HG03565 (cell line): ENCODE measurements at regions not wholly inside any gene's neighbourhood (a gene's known extent, or its start where the extent isn't known, plus 50 kb on each side); places are given as distances from the start of the nearest gene placed in this dataset.
"Not testable (repeated sequence)": the region's sequence is repeated elsewhere in the genome, so short reads cannot be mapped to it uniquely, and the experiment has no call there.

Experiments
- ATAC-seq: cut with Tn5 transposase; IDR thresholded peaks from one replicate; pipeline ENCODE4 v1.9.1; 2021; ENCODE audit warnings: mild to moderate bottlenecking, moderate library complexity; ENCODE audit not compliant: unreplicated experiment

DNA sequence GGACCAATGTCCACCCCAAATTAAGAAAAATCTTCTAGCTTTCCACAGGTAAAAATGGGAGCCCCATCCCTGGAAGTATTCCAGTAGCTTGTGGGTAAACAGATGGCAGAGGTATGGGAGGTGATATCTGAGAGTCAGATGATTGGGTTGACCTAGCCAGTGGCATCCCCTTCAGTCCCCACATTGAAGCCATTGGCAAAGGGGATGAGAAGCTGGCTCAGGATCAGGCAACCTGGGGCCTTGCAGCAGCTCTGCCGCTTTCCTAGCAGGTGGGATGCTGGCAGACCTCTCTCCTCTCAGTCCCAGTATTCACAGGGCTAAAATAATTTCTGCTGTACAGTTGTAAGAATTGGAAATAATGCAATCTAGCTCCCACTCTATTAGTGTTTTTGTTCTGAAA is 108.9 kb upstream of the KCNG1 start:
- ATAC-seq: no peak

- ATAC-seq: no peak
Observed at GRCh38 chr20:51129147-51129776, 106.4 kb upstream of the KCNG1 start.

DNA sequence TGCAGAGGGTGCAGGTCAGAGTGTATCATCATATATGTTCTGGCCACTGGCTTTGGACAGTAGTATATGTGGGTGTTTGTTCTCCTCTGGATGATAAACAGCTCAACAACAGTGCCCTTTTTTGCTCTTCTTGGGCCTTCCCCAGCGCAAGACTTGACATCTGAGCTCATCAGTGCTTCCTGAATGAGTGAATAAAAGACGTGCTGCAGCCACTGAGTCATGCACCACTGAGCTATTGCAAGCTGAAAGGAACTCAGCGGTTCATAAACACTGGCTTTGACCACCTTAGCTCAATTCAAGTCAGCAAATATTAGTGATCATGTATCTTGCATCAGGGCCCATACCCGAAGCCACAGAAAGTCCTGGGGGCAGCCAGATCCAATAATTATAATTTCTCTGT is 105.3 kb upstream of the KCNG1 start:
- ATAC-seq: peak; percentile 82

DNA sequence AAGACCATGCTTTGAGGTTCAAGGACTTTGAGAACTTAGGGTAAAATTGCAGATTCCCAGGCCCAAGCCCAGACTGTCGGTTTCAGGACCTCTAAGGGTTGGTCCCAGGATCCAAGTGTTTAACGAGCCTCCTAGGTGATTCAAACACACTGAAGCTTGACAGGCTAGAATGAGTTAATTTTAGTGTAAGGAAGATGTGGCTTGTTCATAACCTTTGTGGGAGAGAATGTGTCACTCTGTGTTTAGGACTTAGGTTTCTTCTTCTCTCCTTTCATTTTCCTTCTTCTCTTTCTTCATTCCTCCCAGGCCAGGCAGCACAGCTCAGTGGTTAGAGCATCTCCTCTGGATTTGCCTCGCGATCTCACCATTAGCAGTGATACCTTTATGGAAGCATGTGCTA is 104.8 kb upstream of the KCNG1 start:
- no peak for ATAC-seq

DNA sequence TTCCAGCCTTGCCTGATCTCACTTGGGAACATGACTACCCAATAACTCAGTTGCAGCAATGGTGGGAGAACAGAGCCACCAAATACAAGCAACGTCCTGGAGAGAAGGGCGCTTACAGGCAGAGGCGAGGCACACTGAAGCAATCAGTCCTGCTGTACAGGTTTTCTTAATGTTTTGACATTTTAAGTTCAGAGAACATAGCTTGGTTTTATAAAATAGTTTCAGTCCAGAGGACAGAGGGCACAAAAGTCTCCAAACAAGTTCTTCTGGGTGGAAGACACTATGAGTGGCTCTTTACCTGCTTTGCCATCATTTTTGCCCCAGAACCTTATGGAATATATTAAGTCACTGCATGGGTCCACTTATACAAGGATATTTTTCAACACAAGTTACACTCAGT is 103.4 kb upstream of the KCNG1 start:
- ATAC-seq: no peak

DNA sequence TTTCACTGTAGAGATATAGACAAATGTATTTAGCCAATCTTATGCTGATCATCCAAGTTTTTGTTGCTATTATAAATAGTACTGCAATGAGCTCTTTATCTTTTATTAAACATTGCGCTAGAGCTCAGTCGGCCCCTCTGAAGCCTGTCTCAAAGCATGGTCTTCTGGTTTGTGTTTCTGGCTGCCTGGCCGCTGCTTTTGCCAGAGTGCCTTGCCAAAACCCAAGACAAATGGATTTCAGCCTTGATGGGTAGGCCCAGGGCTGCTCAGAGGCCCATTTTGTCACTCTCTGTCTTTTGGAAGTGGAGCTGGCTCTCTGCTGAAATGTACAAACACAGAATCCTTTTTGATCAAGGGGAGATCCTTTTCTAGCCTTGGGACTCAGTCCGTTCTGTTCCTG is 102.9 kb upstream of the KCNG1 start:
- no peak for ATAC-seq

DNA sequence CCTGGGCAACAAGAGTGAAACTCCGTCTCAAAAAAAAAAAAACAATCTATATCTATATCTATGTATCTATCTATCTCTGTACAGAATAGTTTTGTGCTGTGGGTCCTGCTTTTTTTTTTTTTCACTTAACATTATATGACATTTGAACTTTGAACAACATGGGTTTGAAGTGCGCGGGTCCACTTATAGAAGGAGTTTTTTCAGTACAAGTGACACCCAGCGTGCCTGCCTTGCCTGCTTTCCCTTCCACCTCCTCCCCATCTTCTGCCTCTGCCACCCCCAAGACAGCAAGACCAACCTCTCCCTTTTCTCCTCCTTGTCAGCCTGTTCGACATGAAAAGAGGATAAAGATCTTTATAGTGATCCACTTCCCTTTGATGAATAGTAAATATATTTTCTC is 102.2 kb upstream of the KCNG1 start:
- ATAC-seq: no peak

GRCh38 chr20:51123887-51124286 is 101.0 kb upstream of the KCNG1 start:
- ATAC-seq: not testable (repeated sequence)

DNA sequence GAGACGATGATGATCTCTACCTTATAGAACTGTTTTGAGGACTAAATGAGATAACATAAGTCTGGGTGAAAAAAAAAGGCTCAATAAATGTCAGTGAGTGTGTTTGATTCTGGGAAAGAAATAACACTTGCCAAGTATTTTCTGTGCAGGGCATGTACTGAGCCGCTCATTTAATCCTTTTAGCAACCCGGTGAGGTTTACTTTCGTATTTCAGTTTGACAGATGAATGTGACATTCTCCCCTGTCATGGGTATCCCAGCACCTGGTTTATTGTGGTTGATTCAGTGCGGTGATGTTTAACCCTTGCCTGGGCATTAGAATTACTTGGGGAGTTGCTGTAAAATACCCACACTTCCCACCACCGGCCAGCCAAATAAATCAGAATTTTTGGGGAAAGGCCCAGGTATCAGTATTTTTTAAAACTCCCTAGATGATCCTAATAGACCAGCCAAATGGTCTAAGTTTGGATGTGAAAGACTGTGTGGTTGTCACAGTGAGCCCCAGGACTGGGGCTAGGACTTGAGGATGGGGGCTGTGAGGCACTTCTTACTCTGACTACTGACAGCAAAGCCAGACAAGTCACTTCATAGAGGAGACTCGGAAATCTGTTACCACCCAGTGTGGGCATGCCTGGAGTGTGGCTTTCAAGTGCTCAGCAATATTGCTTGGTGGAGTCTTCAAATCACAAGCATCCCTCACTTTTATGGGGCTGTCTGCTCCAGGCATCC is 100.2 kb upstream of the KCNG1 start:
- ATAC-seq: no peak

DNA sequence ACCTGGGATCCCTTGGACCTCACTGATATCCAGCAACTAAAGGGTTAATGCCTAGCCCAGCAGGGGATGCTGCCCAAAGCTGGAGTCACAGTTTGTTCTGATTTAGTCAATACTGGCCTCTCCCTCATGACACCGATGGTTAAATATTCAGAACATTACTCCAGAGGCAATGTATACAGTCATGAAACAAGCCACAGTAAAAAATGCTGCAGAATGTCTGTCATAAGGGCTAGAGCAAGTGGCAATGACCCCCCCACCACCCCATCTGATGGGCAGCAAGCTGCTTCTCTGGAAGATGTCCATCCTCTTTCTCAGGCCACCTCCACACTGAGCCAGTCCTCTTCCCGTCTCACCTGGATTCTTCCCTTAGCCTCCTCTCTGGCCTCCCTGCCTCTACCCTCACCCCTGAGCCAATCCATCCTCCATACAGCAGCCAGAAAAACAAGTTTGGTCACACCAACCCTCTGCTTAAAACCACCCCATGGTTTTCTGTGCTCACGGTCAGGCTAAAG is 99.0 kb upstream of the KCNG1 start:
- ATAC-seq: no peak

- no peak for ATAC-seq
Observed at GRCh38 chr20:51121272-51121671, 98.4 kb upstream of the KCNG1 start.

DNA sequence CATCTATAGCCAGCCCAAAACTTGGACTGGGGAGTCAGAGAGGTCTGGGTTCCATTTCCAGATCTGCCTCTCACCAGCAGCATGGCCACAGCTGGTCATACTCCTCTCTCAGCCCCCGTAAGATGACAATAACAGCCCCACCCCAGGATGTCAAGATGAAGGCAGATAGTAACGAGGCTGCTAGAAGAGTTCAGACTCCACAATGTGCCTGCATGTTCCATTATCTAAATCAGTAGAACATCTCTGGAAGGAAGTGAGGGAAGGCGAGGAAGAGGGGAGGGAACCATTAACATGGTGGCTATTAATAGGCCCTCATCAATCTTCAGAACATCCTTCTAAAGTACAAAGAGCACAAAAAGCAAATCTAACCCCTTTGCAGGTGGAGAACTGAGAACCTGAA is 98.0 kb upstream of the KCNG1 start:
- ATAC-seq: no peak

DNA sequence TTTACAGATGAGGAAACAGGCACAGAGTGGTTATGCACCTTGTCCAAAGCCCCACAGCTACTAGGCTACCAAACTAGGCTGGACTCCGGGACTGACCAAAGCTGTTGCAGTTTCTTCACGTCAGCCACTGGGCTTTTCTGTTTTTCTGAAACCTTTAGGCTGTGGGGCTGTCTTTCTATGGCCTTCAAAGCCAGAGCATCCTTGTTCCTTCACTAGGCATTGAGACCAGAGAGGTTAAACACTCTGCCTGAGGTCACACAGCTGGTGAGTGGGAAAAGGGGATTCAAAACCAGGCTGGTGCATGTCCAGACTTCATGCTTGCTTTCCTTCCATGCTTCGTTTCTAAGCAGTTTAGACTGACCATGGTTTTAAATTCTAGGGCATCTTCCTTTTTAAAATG is 97.5 kb upstream of the KCNG1 start:
- no peak for ATAC-seq

GRCh38 chr20:51119914-51120313 is 97.0 kb upstream of the KCNG1 start:
- no peak for ATAC-seq

GRCh38 chr20:51118985-51119527 is 96.1 kb upstream of the KCNG1 start:
- ATAC-seq: no peak

- ATAC-seq: no peak
Observed at GRCh38 chr20:51118216-51118615, 95.3 kb upstream of the KCNG1 start.

DNA sequence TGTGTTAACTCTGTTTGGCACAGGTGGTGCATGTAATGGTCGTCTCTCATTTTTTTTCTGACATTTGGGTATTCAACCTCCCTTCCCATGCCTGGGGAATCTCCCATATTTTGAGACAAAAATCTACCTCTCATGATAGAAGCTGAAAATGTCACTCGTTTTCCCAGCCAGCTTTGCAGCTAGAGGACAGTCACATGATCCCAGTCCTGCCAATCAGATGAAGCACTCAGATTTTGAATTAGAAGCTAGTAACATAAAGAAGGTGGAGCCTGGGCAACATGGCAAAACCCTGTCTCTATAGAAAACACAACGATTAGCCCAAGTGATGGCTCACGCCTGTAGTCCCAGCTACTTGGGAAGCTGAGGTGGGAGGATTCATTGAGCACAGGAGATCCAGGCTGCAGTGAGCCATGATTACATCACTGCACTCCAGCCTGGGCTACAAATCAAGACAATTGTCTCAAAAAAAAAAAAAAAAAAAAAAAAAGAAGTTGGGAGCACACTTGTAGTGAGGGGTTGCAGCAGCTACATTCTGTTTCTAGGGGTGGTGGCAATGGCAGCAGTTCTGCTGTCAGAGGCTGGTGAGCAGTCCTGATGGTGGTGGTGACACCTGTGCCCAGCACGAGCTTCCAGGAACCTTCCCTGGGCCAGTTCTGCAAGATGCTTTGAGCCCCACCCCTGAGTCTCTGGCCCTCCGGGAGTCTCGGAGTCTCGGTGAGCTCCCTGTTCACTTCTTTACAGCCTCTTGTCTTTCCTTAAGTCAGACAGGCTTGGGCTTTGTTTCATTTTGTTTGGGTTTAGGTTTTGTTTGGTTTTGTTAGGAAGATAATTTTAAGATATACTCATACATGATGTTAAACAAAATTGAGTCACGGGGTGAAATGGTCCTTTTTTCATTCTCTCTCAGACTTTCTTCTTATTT is 94.1 kb upstream of the KCNG1 start:
- no peak for ATAC-seq

GRCh38 chr20:51111290-51111689 is 88.4 kb upstream of the KCNG1 start:
- no peak for ATAC-seq

DNA sequence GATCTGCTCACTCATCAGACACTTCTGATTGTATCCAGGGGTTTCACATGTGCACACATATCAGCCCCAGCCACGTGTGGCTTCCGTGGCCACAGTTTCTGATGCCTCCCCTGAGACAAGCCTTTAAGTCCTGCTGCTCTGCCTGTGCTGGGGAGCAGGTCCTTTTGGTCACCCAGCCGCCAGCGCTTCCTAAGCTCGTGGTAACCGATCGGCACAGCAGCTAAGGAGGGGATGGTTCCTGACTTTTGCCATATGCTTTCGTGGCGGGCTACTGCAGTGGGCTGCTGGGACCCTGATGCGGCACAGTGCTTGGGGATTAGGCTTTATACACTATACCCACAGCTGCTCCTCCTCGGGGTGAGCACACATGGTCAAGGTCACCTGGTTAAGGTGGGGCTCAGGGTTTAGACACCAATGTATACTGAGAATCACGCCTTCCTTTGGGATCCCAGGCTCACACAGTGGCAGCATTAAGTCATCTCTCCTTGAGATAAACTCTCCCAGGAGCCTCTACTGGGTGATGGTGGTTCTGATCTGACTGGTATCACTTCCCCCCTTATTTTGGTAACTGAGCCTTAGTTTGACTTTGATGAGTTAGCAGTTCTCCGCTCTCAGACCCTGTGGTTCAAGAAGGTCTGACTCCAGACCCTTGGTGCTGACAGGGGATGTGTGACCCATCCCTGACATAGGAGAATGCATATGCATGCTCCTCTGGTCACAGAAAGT is 85.9 kb upstream of the KCNG1 start:
- ATAC-seq: no peak

GRCh38 chr20:51106011-51106410 is 83.1 kb upstream of the KCNG1 start:
- no peak for ATAC-seq
